ENCODE measurements at regions not wholly inside any gene's neighbourhood (a gene's known extent, or its start where the extent isn't known, plus 50 kb on each side); places are given as distances from the start of the nearest gene placed in this dataset.

GRCh38 chr5:2888520-2889060 lies 137.1 kb upstream of the IRX2 start:
- no peaks in the 10 kb centered on the region for H3K27me3 ChIP-seq
- H3K4me3 ChIP-seq = no peak overlapping the region
- H3K36me3 ChIP-seq = no peaks in the 10 kb centered on the region
- no peak overlapping the region for H3K27ac ChIP-seq
- H3K9me3 ChIP-seq = no peaks in the 10 kb centered on the region
- intact Hi-C loops (cut with DNase I; ENCODE audit: low total_unique reads) = no loop called here
- H3K4me1 ChIP-seq = no peaks in the 10 kb centered on the region
- TF ChIP-seq CTCF (IDR thresholded peaks at IDR 0.05) (no peak), POLR2A (IDR thresholded peaks at IDR 0.05) (no peak), POLR2AphosphoS5 (IDR thresholded peaks at IDR 0.05) (no peak)
- no peak for DNase-seq (ENCODE audit: low spot score in 2 of 2)

- Histone ChIP-seq H3K9me3 (no peaks in the 10 kb centered on the region), H3K4me1 (no peaks in the 10 kb centered on the region), H3K36me3 (no peaks in the 10 kb centered on the region), H3K27ac (no peak overlapping the region), H3K4me3 (no peak overlapping the region), H3K27me3 (no peaks in the 10 kb centered on the region)
- no peak for DNase-seq (ENCODE audit: low spot score in 2 of 2)
- intact Hi-C loops (cut with DNase I; ENCODE audit: low total_unique reads) = no loop called here
- no peak for TF ChIP-seq POLR2A (IDR thresholded peaks at IDR 0.05)
- no peak for TF ChIP-seq POLR2AphosphoS5 (IDR thresholded peaks at IDR 0.05)
- no peak for TF ChIP-seq CTCF (IDR thresholded peaks at IDR 0.05)
Observed at GRCh38 chr5:2887481-2888348, 136.2 kb upstream of the IRX2 start.

GRCh38 chr5:2886531-2886930 lies 135.1 kb upstream of the IRX2 start:
- Histone ChIP-seq H3K4me1 (no peaks in the 10 kb centered on the region), H3K4me3 (no peak overlapping the region), H3K27me3 (no peaks in the 10 kb centered on the region), H3K27ac (no peak overlapping the region), H3K9me3 (no peaks in the 10 kb centered on the region), H3K36me3 (no peaks in the 10 kb centered on the region)
- intact Hi-C loops (cut with DNase I; ENCODE audit: low total_unique reads) = no loop called here
- DNase-seq (ENCODE audit: low spot score in 2 of 2) = no peak
- TF ChIP-seq POLR2AphosphoS5 (IDR thresholded peaks at IDR 0.05) (no peak), POLR2A (IDR thresholded peaks at IDR 0.05) (no peak), CTCF (IDR thresholded peaks at IDR 0.05) (no peak)

- Histone ChIP-seq H3K27me3 (no peaks in the 10 kb centered on the region), H3K27ac (no peak overlapping the region), H3K4me3 (no peak overlapping the region), H3K4me1 (no peaks in the 10 kb centered on the region), H3K9me3 (peaks cover 5 to 11% of the 10 kb centered on the region in 2 donors), H3K36me3 (no peaks in the 10 kb centered on the region)
- DNase-seq (ENCODE audit: low spot score in 2 of 2) = no peak
- TF ChIP-seq POLR2A (IDR thresholded peaks at IDR 0.05) = no peak
- no peak for TF ChIP-seq POLR2AphosphoS5 (IDR thresholded peaks at IDR 0.05)
- no peak for TF ChIP-seq CTCF (IDR thresholded peaks at IDR 0.05)
- intact Hi-C loops (cut with DNase I; ENCODE audit: low total_unique reads) = loop anchor here (5.0 kb wide), 1 partner anchor 184 kb away; no protein-coding TSS in a partner anchor
Observed at GRCh38 chr5:2883771-2884170, 132.3 kb upstream of the IRX2 start.

- intact Hi-C loops (cut with DNase I; ENCODE audit: low total_unique reads) = loop anchor here (5.0 kb wide), 1 partner anchor 188 kb away; no protein-coding TSS in a partner anchor
- H3K27me3 ChIP-seq = no peaks in the 10 kb centered on the region
- no peak overlapping the region for H3K27ac ChIP-seq
- DNase-seq (ENCODE audit: low spot score in 2 of 2) = no peak
- no peaks in the 10 kb centered on the region for H3K36me3 ChIP-seq
- H3K4me1 ChIP-seq = no peaks in the 10 kb centered on the region
- no peak for TF ChIP-seq POLR2A (IDR thresholded peaks at IDR 0.05)
- TF ChIP-seq CTCF (IDR thresholded peaks at IDR 0.05) = no peak
- no peak for TF ChIP-seq POLR2AphosphoS5 (IDR thresholded peaks at IDR 0.05)
- H3K9me3 ChIP-seq = peaks cover 5 to 11% of the 10 kb centered on the region in 2 donors
- no peak overlapping the region for H3K4me3 ChIP-seq
Observed at GRCh38 chr5:2879701-2880100, 128.2 kb upstream of the IRX2 start.

All from breast epithelium (tissue), 4 donors.